HEK293T (cell line): ENCODE measurements at regions not wholly inside any gene's neighbourhood (a gene's known extent, or its start where the extent isn't known, plus 50 kb on each side); places are given as distances from the start of the nearest gene placed in this dataset.

Experiments used
- ARNT ChIP-seq: fragments of 450-650 bp; IDR thresholded peaks from 2 replicates; pipeline ENCODE4 v1.6.1; 2017; ENCODE audit warnings: mild to moderate bottlenecking
- BHLHE40 ChIP-seq: fragments of 450-650 bp; IDR thresholded peaks from 2 replicates; pipeline ENCODE4 v1.6.1; 2016; ENCODE audit warnings: mild to moderate bottlenecking, moderate library complexity, borderline replicate concordance
- FOXA1 ChIP-seq: fragments of 450-650 bp; IDR thresholded peaks from 2 replicates; pipeline ENCODE4 v1.6.1; 2016; ENCODE audit warnings: mild to moderate bottlenecking
- LEF1 ChIP-seq: fragments of 450-650 bp; IDR thresholded peaks from 2 replicates; pipeline ENCODE4 v1.6.1; 2017; ENCODE audit warnings: mild to moderate bottlenecking, borderline replicate concordance
- SP1 ChIP-seq: fragments of 450-650 bp; IDR thresholded peaks from 2 replicates; pipeline ENCODE4 v1.6.1; 2017
- SUZ12 ChIP-seq: fragments of 450-650 bp; IDR thresholded peaks from 2 replicates; pipeline ENCODE4 v1.6.1; 2016; ENCODE audit warnings: mild to moderate bottlenecking
- ZNF384 ChIP-seq: fragments of 450-650 bp; IDR thresholded peaks from 2 replicates; pipeline ENCODE4 v1.6.1; 2016

GRCh38 chr9:79796411-79796810 lies 224.6 kb downstream of the TLE4 start:
- TF ChIP-seq ZNF384 (no peak), BHLHE40 (no peak), SUZ12 (no peak), SP1 (no peak), LEF1 (no peak), FOXA1 (no peak), ARNT (no peak)
